Right atrium auricular region (tissue), 2 donors: ENCODE measurements at regions not wholly inside any gene's neighbourhood (a gene's known extent, or its start where the extent isn't known, plus 50 kb on each side); places are given as distances from the start of the nearest gene placed in this dataset.

Experiments used
- DNase-seq: peaks from one replicate; pipeline ENCODE4 v3.0.0-alpha.2; 2019; ENCODE audit warnings: low spot score
- H3K27ac ChIP-seq, 2 donors: fragments of 200-600 bp; sonication (generic); 1 replicate in 1 of 2; 2 replicates in 1 of 2; pipeline ENCODE4 v1.5.1; 2016 to 2019
- H3K27me3 ChIP-seq, 2 donors: fragments of 200-600 bp; sonication (generic); one replicate each; pipeline versions ENCODE4 v1.5.1 to v1.6.0; 2017 to 2019
- H3K36me3 ChIP-seq: fragments of 200-600 bp; sonication (generic); one replicate; pipeline ENCODE4 v1.5.1; 2016
- H3K4me1 ChIP-seq, 2 donors: fragments of 200-600 bp; sonication (generic); one replicate each; pipeline versions ENCODE4 v1.5.1 to v1.6.0; 2017 to 2019
- H3K4me3 ChIP-seq, 2 donors: fragments of 200-600 bp; sonication (generic); 1 replicate in 1 of 2; 2 replicates in 1 of 2; pipeline ENCODE4 v1.5.1; 2017 to 2019; ENCODE audit warnings: mild to moderate bottlenecking in 1 of 2, moderate library complexity in 1 of 2
- H3K9me3 ChIP-seq, 2 donors: fragments of 200-600 bp; sonication (generic); one replicate each; pipeline ENCODE4 v1.5.1; 2019
- TF ChIP-seq, protein P1 (sequence below), 2 donors: fragments of 200-600 bp; sonication (generic); IDR thresholded peaks; one replicate each; pipeline ENCODE4 v1.5.1; 2019; ENCODE audit warnings: antibody characterized with exemption in 2 of 2

DNA sequence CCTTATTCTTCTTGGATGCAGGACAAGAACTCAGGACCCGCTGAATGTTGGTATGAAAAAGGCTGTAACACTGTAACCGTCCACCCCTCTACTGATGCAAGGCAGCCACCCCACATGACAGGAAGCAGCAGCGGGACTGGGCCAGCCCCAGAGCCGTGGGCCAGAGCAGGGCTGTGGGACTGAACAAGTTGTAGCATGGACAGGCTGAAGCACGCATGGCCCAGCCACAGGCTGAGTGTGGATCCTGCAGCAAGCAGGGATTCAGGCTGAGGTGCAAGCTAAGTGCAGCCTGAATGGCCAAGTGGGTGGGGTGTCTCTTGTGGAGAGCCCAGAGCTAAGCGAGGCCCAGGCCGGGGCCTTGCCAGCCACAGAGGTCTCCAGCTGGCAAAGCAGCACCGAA lies 632.2 kb downstream of the SPOCK3 start:
- Histone ChIP-seq H3K27me3 (no peaks in the 10 kb centered on the region), H3K4me3 (no peak overlapping the region), H3K4me1 (no peaks in the 10 kb centered on the region), H3K9me3 (no peaks in the 10 kb centered on the region), H3K27ac (no peak overlapping the region), H3K36me3 (no peaks in the 10 kb centered on the region)
- TF ChIP-seq, protein P1, sequence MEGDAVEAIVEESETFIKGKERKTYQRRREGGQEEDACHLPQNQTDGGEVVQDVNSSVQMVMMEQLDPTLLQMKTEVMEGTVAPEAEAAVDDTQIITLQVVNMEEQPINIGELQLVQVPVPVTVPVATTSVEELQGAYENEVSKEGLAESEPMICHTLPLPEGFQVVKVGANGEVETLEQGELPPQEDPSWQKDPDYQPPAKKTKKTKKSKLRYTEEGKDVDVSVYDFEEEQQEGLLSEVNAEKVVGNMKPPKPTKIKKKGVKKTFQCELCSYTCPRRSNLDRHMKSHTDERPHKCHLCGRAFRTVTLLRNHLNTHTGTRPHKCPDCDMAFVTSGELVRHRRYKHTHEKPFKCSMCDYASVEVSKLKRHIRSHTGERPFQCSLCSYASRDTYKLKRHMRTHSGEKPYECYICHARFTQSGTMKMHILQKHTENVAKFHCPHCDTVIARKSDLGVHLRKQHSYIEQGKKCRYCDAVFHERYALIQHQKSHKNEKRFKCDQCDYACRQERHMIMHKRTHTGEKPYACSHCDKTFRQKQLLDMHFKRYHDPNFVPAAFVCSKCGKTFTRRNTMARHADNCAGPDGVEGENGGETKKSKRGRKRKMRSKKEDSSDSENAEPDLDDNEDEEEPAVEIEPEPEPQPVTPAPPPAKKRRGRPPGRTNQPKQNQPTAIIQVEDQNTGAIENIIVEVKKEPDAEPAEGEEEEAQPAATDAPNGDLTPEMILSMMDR (IDR thresholded peaks at IDR 0.05) = no peak
- DNase-seq = no peak

DNA sequence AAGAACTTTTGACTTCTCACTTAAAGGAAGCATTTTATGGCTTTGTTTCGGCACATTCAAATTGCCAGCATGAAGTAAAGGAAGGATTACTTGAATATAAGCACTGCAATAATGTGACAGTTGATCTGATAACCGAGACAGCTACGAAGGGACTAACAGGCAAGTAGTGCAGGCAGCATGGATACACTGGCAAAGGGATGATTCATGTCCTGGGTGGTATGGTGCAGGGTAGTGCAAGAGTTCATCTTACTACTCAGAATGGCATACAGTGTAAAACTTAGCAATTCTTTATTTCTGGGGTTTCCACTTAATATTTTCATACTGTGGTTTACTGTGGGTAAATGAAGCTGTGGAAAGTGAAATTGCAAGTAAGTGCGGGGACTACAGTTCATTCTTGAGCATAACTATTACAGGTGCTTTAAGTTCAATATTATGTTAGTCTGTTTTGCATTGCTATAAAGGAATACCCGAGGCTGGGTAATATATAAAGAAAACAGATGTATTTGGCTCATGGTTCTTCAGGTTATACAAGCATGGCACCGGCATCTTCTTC lies 611.8 kb downstream of the SPOCK3 start:
- Histone ChIP-seq H3K4me3 (no peak overlapping the region), H3K27me3 (no peaks in the 10 kb centered on the region), H3K36me3 (no peaks in the 10 kb centered on the region), H3K4me1 (no peaks in the 10 kb centered on the region), H3K27ac (no peak overlapping the region), H3K9me3 (no peaks in the 10 kb centered on the region)
- TF ChIP-seq, protein P1 (IDR thresholded peaks at IDR 0.05) = no peak
- DNase-seq = no peak

DNA sequence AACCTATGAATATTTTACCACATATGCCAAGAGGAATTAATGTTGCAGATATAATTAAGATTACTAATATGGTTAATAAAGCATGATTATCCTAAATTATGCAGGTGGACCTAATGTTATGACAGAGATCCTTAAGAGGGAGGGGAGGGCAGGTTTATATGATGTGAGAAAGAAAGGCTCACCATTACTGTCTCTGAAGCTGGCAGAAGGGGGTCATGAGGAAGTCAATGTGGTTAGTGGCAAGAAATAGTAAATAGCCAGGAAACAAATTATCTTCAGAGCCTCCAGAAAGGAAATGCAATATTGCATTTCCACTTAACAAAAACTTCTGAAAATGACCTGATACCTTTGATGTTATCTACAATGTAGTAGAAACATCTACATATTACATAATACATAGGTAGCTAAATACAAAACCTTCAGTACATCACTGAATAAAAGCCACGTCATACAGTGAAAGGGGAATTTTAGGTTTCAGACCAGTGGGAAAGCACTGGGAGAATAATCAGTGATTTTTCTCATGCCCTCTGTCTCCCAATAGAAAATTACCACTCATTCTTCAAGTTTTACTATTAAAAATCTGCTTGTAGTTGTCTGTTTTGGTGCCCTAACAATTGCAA lies 609.2 kb downstream of the SPOCK3 start:
- Histone ChIP-seq H3K4me1 (no peaks in the 10 kb centered on the region), H3K4me3 (no peak overlapping the region), H3K27ac (no peak overlapping the region), H3K9me3 (no peaks in the 10 kb centered on the region), H3K27me3 (no peaks in the 10 kb centered on the region), H3K36me3 (no peaks in the 10 kb centered on the region)
- TF ChIP-seq, protein P1 (IDR thresholded peaks at IDR 0.05) = no peak
- DNase-seq = no peak

DNA sequence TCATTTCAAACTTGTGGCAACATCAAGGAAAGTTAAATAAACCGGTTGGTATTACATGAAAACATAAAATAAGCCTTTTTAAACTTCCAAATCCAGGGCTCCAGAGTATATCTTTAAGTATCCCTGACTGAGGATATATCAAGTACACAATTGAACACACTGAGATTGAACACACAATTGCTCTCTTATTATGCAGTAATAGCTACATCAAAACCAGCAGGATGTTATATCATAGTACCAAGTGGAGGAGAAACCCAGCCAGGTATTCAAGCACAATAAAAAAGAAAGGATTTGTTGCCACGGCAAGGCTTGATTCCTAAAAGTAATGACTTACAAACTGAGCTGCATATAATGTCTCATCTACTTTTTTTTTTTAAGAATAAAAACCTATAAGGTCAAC lies 605.8 kb downstream of the SPOCK3 start:
- no peaks in the 10 kb centered on the region for H3K9me3 ChIP-seq
- TF ChIP-seq, protein P1 (IDR thresholded peaks at IDR 0.05) = no peak
- no peaks in the 10 kb centered on the region for H3K4me1 ChIP-seq
- H3K27ac ChIP-seq = no peak overlapping the region
- H3K27me3 ChIP-seq = no peaks in the 10 kb centered on the region
- DNase-seq = no peak
- H3K36me3 ChIP-seq = no peaks in the 10 kb centered on the region
- H3K4me3 ChIP-seq = no peak overlapping the region

DNA sequence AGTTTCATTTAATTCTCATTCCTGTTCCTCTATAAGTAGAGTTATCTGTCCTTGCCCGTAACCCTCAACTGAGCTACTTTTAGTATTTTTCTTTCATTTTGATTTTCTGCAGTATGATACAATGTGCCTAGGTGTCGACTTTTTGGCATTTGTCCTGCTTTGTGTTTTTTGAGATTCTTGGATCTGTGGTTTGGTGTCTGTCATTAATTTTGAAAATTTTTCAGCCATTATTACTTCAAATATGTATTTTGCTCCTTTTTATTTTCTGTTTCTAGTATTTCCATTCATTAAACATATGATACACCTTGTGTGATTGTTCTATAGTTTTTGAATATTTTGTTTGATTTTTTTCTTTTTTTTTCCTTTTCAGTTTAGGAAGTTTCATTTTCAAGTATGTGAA lies 598.9 kb downstream of the SPOCK3 start:
- Histone ChIP-seq H3K36me3 (no peaks in the 10 kb centered on the region), H3K27ac (no peak overlapping the region), H3K4me3 (no peak overlapping the region), H3K9me3 (peaks cover 0 to 12% of the 10 kb centered on the region in 2 donors), H3K27me3 (no peaks in the 10 kb centered on the region), H3K4me1 (no peaks in the 10 kb centered on the region)
- TF ChIP-seq, protein P1 (IDR thresholded peaks at IDR 0.05) = no peak
- no peak for DNase-seq

DNA sequence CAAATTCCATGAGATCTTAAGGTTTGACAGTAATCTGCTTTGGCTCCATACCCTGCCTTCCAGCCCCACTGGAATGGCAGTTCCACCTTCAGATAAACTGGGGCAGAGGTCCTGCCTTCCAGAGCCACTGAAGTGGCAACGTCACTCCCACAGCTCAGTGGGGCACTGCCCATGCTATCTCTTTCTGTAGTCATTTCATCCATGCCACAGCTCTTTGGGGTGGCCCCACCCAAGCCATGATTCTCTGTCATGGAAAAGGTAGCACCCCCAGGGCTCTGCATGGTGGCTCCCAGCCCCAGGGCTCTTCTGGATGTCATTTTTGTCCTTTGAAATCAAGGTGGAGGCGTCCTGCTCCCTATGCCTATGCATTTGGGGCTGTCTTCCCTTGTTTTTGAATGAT lies 596.5 kb downstream of the SPOCK3 start:
- Histone ChIP-seq H3K4me3 (no peak overlapping the region), H3K27me3 (no peaks in the 10 kb centered on the region), H3K9me3 (peaks cover 0 to 12% of the 10 kb centered on the region in 2 donors), H3K27ac (no peak overlapping the region), H3K4me1 (no peaks in the 10 kb centered on the region), H3K36me3 (no peaks in the 10 kb centered on the region)
- DNase-seq = no peak
- TF ChIP-seq, protein P1 (IDR thresholded peaks at IDR 0.05) = no peak
